GM23338 (cell line): ENCODE measurements at regions not wholly inside any gene's neighbourhood (a gene's known extent, or its start where the extent isn't known, plus 50 kb on each side); places are given as distances from the start of the nearest gene placed in this dataset.
A peak's percentile ranks its signal among the peaks of the same experiment; 100 is the strongest.

ENCODE experiments used
- CREB1 ChIP-seq: fragments of 250-450 bp; sonication (Bioruptor Pico); IDR thresholded peaks from 2 replicates; pipeline ENCODE4 v1.5.0; 2020; ENCODE audit warnings: low read depth, mild to moderate bottlenecking, moderate library complexity
- CTCF ChIP-seq, 2 experiments: fragments of 200-600 bp in 1 of 2; sonication (generic) in 1 of 2; conservative IDR thresholded peaks; 2 replicates each; pipeline versions ENCODE4 v1.5.1 to v1.6.1; 2016 to 2017; ENCODE audit warnings: antibody characterized with exemption in 2 of 2, low read depth in 2 of 2, mild to moderate bottlenecking in 2 of 2, moderate library complexity in 1 of 2
- ETS1 ChIP-seq: IDR thresholded peaks from 2 replicates; pipeline ENCODE4 v1.6.1; 2016; ENCODE audit warnings: antibody characterized with exemption
- EZH2 ChIP-seq: fragments of 200-600 bp; sonication (generic); IDR thresholded peaks from one replicate; pipeline ENCODE4 v1.8.0; 2017; ENCODE audit warnings: antibody characterized with exemption, mild to moderate bottlenecking, low read depth; ENCODE audit not compliant: unreplicated experiment
- EZH2phosphoT487 ChIP-seq: fragments of 200-600 bp; sonication (generic); IDR thresholded peaks from one replicate; pipeline ENCODE4 v1.8.1; 2018; ENCODE audit warnings: antibody characterized with exemption; ENCODE audit not compliant: unreplicated experiment
- JUNB ChIP-seq: IDR thresholded peaks from one replicate; pipeline ENCODE4 v1.6.1; 2016; ENCODE audit warnings: antibody characterized with exemption; ENCODE audit not compliant: unreplicated experiment
- NANOG ChIP-seq: IDR thresholded peaks from 2 replicates; pipeline ENCODE4 v1.6.1; 2016; ENCODE audit warnings: antibody characterized with exemption, borderline replicate concordance
- POLR2AphosphoS5 ChIP-seq: IDR thresholded peaks from 2 replicates; pipeline ENCODE4 v1.6.1; 2016; ENCODE audit warnings: antibody characterized with exemption, low read depth
- REST ChIP-seq: IDR thresholded peaks from one replicate; pipeline ENCODE4 v1.6.1; 2018; ENCODE audit warnings: antibody characterized with exemption; ENCODE audit not compliant: unreplicated experiment
- ZNF331 ChIP-seq: fragments of 250-450 bp; sonication (Bioruptor Pico); IDR thresholded peaks from 2 replicates; pipeline ENCODE4 v1.5.0; 2020; ENCODE audit warnings: low read depth, mild to moderate bottlenecking, moderate library complexity

- TF ChIP-seq EZH2, result no peak
- peak in 1 of 2 experiments; percentile 29; a peak in 1 of 4 replicates for TF ChIP-seq CTCF (conservative IDR thresholded peaks at IDR 0.05; ENCODE audit: low read depth in 2 of 2)
- no peak for TF ChIP-seq CREB1 (CRISPR knock-in tag)
- TF ChIP-seq NANOG, result no peak
- no peak for TF ChIP-seq EZH2phosphoT487
- no peak for TF ChIP-seq REST
- TF ChIP-seq POLR2AphosphoS5, result no peak
- TF ChIP-seq JUNB, result no peak
- no peak for TF ChIP-seq ETS1
- TF ChIP-seq ZNF331 (CRISPR knock-in tag), result no peak
Observed at GRCh38 chr2:100208141-100208770, 65.9 kb upstream of the AFF3 start.
